Mammary epithelial cell (primary cell): ENCODE measurements at regions not wholly inside any gene's neighbourhood (a gene's known extent, or its start where the extent isn't known, plus 50 kb on each side); places are given as distances from the start of the nearest gene placed in this dataset.

Source experiments
- EZH2 ChIP-seq: IDR thresholded peaks from 2 replicates; pipeline ENCODE4 v1.6.1; 2012; ENCODE audit warnings: low read length, inconsistent platforms, borderline replicate concordance
- TF ChIP-seq, protein P1 (sequence below), 2 donors: IDR thresholded peaks in 1 of 2; conservative IDR thresholded peaks in 1 of 2; 2 replicates each; pipeline ENCODE4 v1.5.1; 2011 to 2012; ENCODE audit warnings: inconsistent platforms in 2 of 2, low read length in 2 of 2, mild to moderate bottlenecking in 2 of 2, control low read depth in 1 of 2, low read depth in 1 of 2; ENCODE audit not compliant: insufficient read depth in 1 of 2; ENCODE audit errors: extremely low read depth in 1 of 2

DNA sequence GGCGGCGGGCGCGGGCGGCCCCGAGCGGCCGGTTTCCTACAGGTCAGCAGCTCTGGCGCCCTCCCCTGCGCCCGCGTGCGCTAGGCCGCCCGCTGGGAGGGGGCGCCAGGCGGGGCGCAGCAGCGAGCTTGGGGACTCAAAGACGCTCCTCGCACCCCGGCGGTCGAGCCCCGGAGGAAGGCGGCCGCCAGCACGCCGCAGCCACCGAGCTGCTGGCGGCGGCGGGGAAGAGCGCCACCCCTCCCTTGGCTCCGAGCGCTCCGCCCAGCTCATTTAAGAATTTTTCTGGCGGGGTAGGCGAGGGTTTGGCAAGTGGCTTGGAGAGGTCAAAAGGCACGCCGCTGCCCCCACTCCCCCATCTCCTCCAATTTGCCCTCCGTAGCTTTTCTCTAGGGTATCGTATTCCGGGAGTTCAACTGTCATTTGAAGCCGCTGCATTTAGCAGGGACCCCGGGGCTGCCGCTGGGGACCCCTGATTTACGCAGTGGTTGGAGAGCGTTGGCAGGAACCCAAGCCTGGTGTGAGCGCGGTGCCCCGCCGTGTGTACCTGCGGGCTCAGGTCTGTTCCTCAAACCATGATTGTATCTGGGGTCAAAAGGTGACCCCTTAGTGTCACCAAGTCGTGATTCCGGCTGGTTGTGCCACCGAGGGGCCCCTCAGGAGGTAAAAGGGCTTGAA lies 59.5 kb upstream of the GSE1 start:
- TF ChIP-seq, protein P1, sequence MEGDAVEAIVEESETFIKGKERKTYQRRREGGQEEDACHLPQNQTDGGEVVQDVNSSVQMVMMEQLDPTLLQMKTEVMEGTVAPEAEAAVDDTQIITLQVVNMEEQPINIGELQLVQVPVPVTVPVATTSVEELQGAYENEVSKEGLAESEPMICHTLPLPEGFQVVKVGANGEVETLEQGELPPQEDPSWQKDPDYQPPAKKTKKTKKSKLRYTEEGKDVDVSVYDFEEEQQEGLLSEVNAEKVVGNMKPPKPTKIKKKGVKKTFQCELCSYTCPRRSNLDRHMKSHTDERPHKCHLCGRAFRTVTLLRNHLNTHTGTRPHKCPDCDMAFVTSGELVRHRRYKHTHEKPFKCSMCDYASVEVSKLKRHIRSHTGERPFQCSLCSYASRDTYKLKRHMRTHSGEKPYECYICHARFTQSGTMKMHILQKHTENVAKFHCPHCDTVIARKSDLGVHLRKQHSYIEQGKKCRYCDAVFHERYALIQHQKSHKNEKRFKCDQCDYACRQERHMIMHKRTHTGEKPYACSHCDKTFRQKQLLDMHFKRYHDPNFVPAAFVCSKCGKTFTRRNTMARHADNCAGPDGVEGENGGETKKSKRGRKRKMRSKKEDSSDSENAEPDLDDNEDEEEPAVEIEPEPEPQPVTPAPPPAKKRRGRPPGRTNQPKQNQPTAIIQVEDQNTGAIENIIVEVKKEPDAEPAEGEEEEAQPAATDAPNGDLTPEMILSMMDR (conservative IDR thresholded peaks at IDR 0.05 in 1 of 2, IDR thresholded peaks at IDR 0.05 in 1 of 2; ENCODE audit: extremely low read depth in 1 of 2, insufficient read depth in 1 of 2, low read depth in 1 of 2, low read length in 2 of 2) = peak in 1 of 2 donors; percentile 22
- TF ChIP-seq EZH2 = no peak
